GM23338 (cell line): ENCODE measurements at regions not wholly inside any gene's neighbourhood (a gene's known extent, or its start where the extent isn't known, plus 50 kb on each side); places are given as distances from the start of the nearest gene placed in this dataset.

Source experiments
- ATAC-seq: fragments of 200-7000 bp; cut with Tn5 transposase; 3 replicates; pipeline ENCODE4 v1.9.1; 2020
- DNase-seq: peaks from one replicate; pipeline ENCODE4 v3.0.0-alpha.2; 2015; ENCODE audit warnings: low spot score
- H2AFZ ChIP-seq: fragments of 200-600 bp; sonication (generic); 2 replicates; pipeline ENCODE4 v1.8.0; 2016; ENCODE audit warnings: antibody characterized with exemption, mild to moderate bottlenecking, moderate library complexity
- H3F3A ChIP-seq: fragments of 200-600 bp; sonication (generic); replicated peaks from 2 replicates; pipeline ENCODE4 v1.8.0; 2017; ENCODE audit warnings: antibody characterized with exemption, mixed run types, low read depth
- H3K27ac ChIP-seq: fragments of 200-600 bp; sonication (generic); 2 replicates; pipeline ENCODE4 v1.6.1; 2016; ENCODE audit warnings: low read depth
- H3K27me3 ChIP-seq: fragments of 200-600 bp; sonication (generic); 2 replicates; pipeline ENCODE4 v1.8.0; 2016; ENCODE audit warnings: mild to moderate bottlenecking, mixed run types, moderate library complexity; ENCODE audit not compliant: insufficient read depth
- H3K36me3 ChIP-seq: fragments of 200-600 bp; sonication (generic); 2 replicates; pipeline ENCODE4 v1.8.0; 2016; ENCODE audit warnings: mild to moderate bottlenecking; ENCODE audit not compliant: insufficient read depth
- H3K4me1 ChIP-seq: fragments of 200-600 bp; sonication (generic); 2 replicates; pipeline ENCODE4 v1.8.0; 2016; ENCODE audit warnings: mild to moderate bottlenecking, moderate library complexity; ENCODE audit not compliant: insufficient read depth
- H3K4me2 ChIP-seq: fragments of 200-600 bp; sonication (generic); 2 replicates; pipeline ENCODE4 v1.7.1; 2017; ENCODE audit warnings: mixed run types
- H3K4me3 ChIP-seq: fragments of 200-600 bp; sonication (generic); 2 replicates; pipeline ENCODE4 v1.6.1; 2016; ENCODE audit warnings: mixed run types
- H3K79me2 ChIP-seq: fragments of 200-600 bp; sonication (generic); replicated peaks from 2 replicates; pipeline ENCODE4 v1.8.0; 2017; ENCODE audit warnings: mild to moderate bottlenecking; ENCODE audit not compliant: insufficient read depth
- H3K9me2 ChIP-seq: fragments of 200-600 bp; sonication (generic); 2 replicates; pipeline ENCODE4 v1.8.0; 2017; ENCODE audit not compliant: insufficient read depth
- H4K20me1 ChIP-seq: fragments of 200-600 bp; sonication (generic); replicated peaks from 2 replicates; pipeline ENCODE4 v1.8.0; 2017; ENCODE audit warnings: mild to moderate bottlenecking; ENCODE audit not compliant: insufficient read depth
- H3K27ac Mint-ChIP-seq: 2 replicates; pipeline ENCODE4 v1.8.0; 2020; ENCODE audit warnings: inconsistent platforms, mild to moderate bottlenecking, moderate library complexity, mixed read lengths
- H3K27me3 Mint-ChIP-seq: 3 replicates; pipeline ENCODE4 v1.8.0; 2022; ENCODE audit warnings: low read depth, mild to moderate bottlenecking, moderate library complexity, mixed read lengths, inconsistent platforms; ENCODE audit not compliant: insufficient read depth, poor library complexity
- H3K36me3 Mint-ChIP-seq: 3 replicates; pipeline ENCODE4 v1.8.0; 2021; ENCODE audit warnings: low read depth, mild to moderate bottlenecking, inconsistent platforms, moderate library complexity, mixed read lengths
- H3K4me1 Mint-ChIP-seq: 3 replicates; pipeline ENCODE4 v1.8.0; 2020; ENCODE audit warnings: mild to moderate bottlenecking, inconsistent platforms, mixed read lengths
- H3K4me3 Mint-ChIP-seq: 3 replicates; pipeline ENCODE4 v1.8.0; 2021; ENCODE audit warnings: moderate library complexity, mild to moderate bottlenecking, inconsistent platforms, mixed read lengths
- H3K9me3 Mint-ChIP-seq: 3 replicates; pipeline ENCODE4 v1.8.0; 2020; ENCODE audit warnings: moderate library complexity, mild to moderate bottlenecking, inconsistent platforms, mixed read lengths
- CREB1 ChIP-seq: fragments of 250-450 bp; sonication (Bioruptor Pico); IDR thresholded peaks from 2 replicates; pipeline ENCODE4 v1.5.0; 2020; ENCODE audit warnings: low read depth, mild to moderate bottlenecking, moderate library complexity
- CTCF ChIP-seq, 2 experiments: fragments of 200-600 bp in 1 of 2; sonication (generic) in 1 of 2; conservative IDR thresholded peaks; 2 replicates each; pipeline versions ENCODE4 v1.5.1 to v1.6.1; 2016 to 2017; ENCODE audit warnings: antibody characterized with exemption in 2 of 2, low read depth in 2 of 2, mild to moderate bottlenecking in 2 of 2, moderate library complexity in 1 of 2
- ETS1 ChIP-seq: IDR thresholded peaks from 2 replicates; pipeline ENCODE4 v1.6.1; 2016; ENCODE audit warnings: antibody characterized with exemption
- EZH2 ChIP-seq: fragments of 200-600 bp; sonication (generic); IDR thresholded peaks from one replicate; pipeline ENCODE4 v1.8.0; 2017; ENCODE audit warnings: antibody characterized with exemption, mild to moderate bottlenecking, low read depth; ENCODE audit not compliant: unreplicated experiment
- EZH2phosphoT487 ChIP-seq: fragments of 200-600 bp; sonication (generic); IDR thresholded peaks from one replicate; pipeline ENCODE4 v1.8.1; 2018; ENCODE audit warnings: antibody characterized with exemption; ENCODE audit not compliant: unreplicated experiment
- JUNB ChIP-seq: IDR thresholded peaks from one replicate; pipeline ENCODE4 v1.6.1; 2016; ENCODE audit warnings: antibody characterized with exemption; ENCODE audit not compliant: unreplicated experiment
- NANOG ChIP-seq: IDR thresholded peaks from 2 replicates; pipeline ENCODE4 v1.6.1; 2016; ENCODE audit warnings: antibody characterized with exemption, borderline replicate concordance
- POLR2AphosphoS5 ChIP-seq: IDR thresholded peaks from 2 replicates; pipeline ENCODE4 v1.6.1; 2016; ENCODE audit warnings: antibody characterized with exemption, low read depth
- REST ChIP-seq: IDR thresholded peaks from one replicate; pipeline ENCODE4 v1.6.1; 2018; ENCODE audit warnings: antibody characterized with exemption; ENCODE audit not compliant: unreplicated experiment
- STAT1 ChIP-seq: IDR thresholded peaks from one replicate; pipeline ENCODE4 v1.6.1; 2016; ENCODE audit warnings: antibody characterized with exemption; ENCODE audit not compliant: unreplicated experiment
- ZNF114 ChIP-seq: fragments of 250-450 bp; sonication (Bioruptor Pico); IDR thresholded peaks from 2 replicates; pipeline ENCODE4 v1.5.0; 2020; ENCODE audit warnings: mild to moderate bottlenecking, moderate library complexity
- ZNF331 ChIP-seq: fragments of 250-450 bp; sonication (Bioruptor Pico); IDR thresholded peaks from 2 replicates; pipeline ENCODE4 v1.5.0; 2020; ENCODE audit warnings: low read depth, mild to moderate bottlenecking, moderate library complexity
- ZNF462 ChIP-seq: fragments of 250-450 bp; sonication (Bioruptor Pico); IDR thresholded peaks from 2 replicates; pipeline ENCODE4 v1.5.0; 2020; ENCODE audit warnings: mild to moderate bottlenecking, moderate library complexity

- Mint-ChIP-seq H3K4me1 (peaks cover 2% of the 10 kb centered on the region; the same call in 2 of the 3 replicates), H3K9me3 (no peaks in the 10 kb centered on the region), H3K4me3 (no peak overlapping the region), H3K36me3 (no peaks in the 10 kb centered on the region), H3K27ac (no peak overlapping the region), H3K27me3 (no peaks in the 10 kb centered on the region)
- no peaks in the 10 kb centered on the region for H4K20me1 ChIP-seq
- no peak overlapping the region for H3K4me3 ChIP-seq
- no peak for TF ChIP-seq ETS1
- TF ChIP-seq CREB1 (CRISPR knock-in tag): no peak
- no peak for TF ChIP-seq POLR2AphosphoS5
- TF ChIP-seq STAT1: no peak
- TF ChIP-seq ZNF331 (CRISPR knock-in tag): no peak
- TF ChIP-seq JUNB: no peak
- TF ChIP-seq ZNF114: no peak
- no peak for TF ChIP-seq ZNF462 (CRISPR knock-in tag)
- no peak for TF ChIP-seq CTCF (conservative IDR thresholded peaks at IDR 0.05; ENCODE audit: low read depth in 2 of 2)
- TF ChIP-seq NANOG: no peak
- TF ChIP-seq EZH2phosphoT487: no peak
- TF ChIP-seq EZH2: no peak
- no peak for TF ChIP-seq REST
- ATAC-seq: no peak
- H3K4me2 ChIP-seq: no peak overlapping the region
- H3K27ac ChIP-seq: no peak overlapping the region
- H3K9me2 ChIP-seq: no peaks in the 10 kb centered on the region
- no peak for DNase-seq
- no peaks in the 10 kb centered on the region for H3F3A ChIP-seq
- H3K27me3 ChIP-seq: no peaks in the 10 kb centered on the region
- H3K4me1 ChIP-seq: no peaks in the 10 kb centered on the region
- H3K36me3 ChIP-seq: no peaks in the 10 kb centered on the region
- H2AFZ ChIP-seq: no peak overlapping the region
- no peaks in the 10 kb centered on the region for H3K79me2 ChIP-seq
Observed at GRCh38 chr1:199937661-199938060, 89.8 kb upstream of the NR5A2 start.
